Astrocyte (in vitro differentiated cells and primary cell): ENCODE measurements at regions not wholly inside any gene's neighbourhood (a gene's known extent, or its start where the extent isn't known, plus 50 kb on each side); places are given as distances from the start of the nearest gene placed in this dataset.

Experiments
- DNase-seq: peaks from one replicate; pipeline ENCODE4 v3.0.0-alpha.2; 2010; ENCODE audit warnings: low read depth
- FAIRE-seq: peaks from 2 replicates; lab custom pipeline; 2011; peaks lifted over from hg19 to GRCh38; lab: Jason Lieb, UNC
- H2AFZ ChIP-seq: 2 replicates; pipeline ENCODE4 v1.6.0; 2012; ENCODE audit warnings: low read depth, low read length, inconsistent platforms
- H3K27ac ChIP-seq: 2 replicates; pipeline ENCODE4 v1.5.1; 2011; ENCODE audit warnings: low read depth, low read length, inconsistent platforms
- H3K27me3 ChIP-seq: 2 replicates; pipeline ENCODE4 v1.6.0; 2011; ENCODE audit warnings: low read length, inconsistent platforms; ENCODE audit not compliant: insufficient read depth
- H3K36me3 ChIP-seq: 2 replicates; pipeline ENCODE4 v1.5.1; 2011; ENCODE audit warnings: low read length, inconsistent platforms; ENCODE audit not compliant: insufficient read depth
- H3K4me1 ChIP-seq: 2 replicates; pipeline ENCODE4 v1.5.1; 2011; ENCODE audit warnings: low read length, inconsistent platforms; ENCODE audit not compliant: insufficient read depth
- H3K4me2 ChIP-seq: 2 replicates; pipeline ENCODE4 v1.6.0; 2012; ENCODE audit warnings: low read length, inconsistent platforms
- H3K4me3 ChIP-seq: 2 replicates; pipeline ENCODE4 v1.5.1; 2011; ENCODE audit warnings: low read depth, mild to moderate bottlenecking, low read length, inconsistent platforms; ENCODE audit not compliant: insufficient read depth
- H3K79me2 ChIP-seq: 2 replicates; pipeline ENCODE4 v1.6.0; 2012; ENCODE audit warnings: mild to moderate bottlenecking, low read length, inconsistent platforms; ENCODE audit not compliant: insufficient read depth
- H3K9ac ChIP-seq: 2 replicates; pipeline ENCODE4 v1.6.0; 2012; ENCODE audit warnings: mild to moderate bottlenecking, low read length, inconsistent platforms
- H3K9me3 ChIP-seq: 2 replicates; pipeline ENCODE4 v1.5.1; 2012; ENCODE audit warnings: low read depth, mild to moderate bottlenecking, low read length, inconsistent platforms; ENCODE audit not compliant: insufficient read depth
- H4K20me1 ChIP-seq: 2 replicates; pipeline ENCODE4 v1.6.0; 2012; ENCODE audit warnings: low read length, inconsistent platforms; ENCODE audit not compliant: insufficient read depth
- H3K27ac Mint-ChIP-seq: one replicate; pipeline ENCODE4 v1.8.0; 2021; ENCODE audit warnings: mild to moderate bottlenecking, mixed read lengths; ENCODE audit not compliant: unreplicated experiment
- H3K27me3 Mint-ChIP-seq: one replicate; pipeline ENCODE4 v1.8.0; 2021; ENCODE audit warnings: low read depth, mixed read lengths; ENCODE audit not compliant: unreplicated experiment
- H3K36me3 Mint-ChIP-seq: one replicate; pipeline ENCODE4 v1.8.0; 2021; ENCODE audit warnings: low read depth, mixed read lengths; ENCODE audit not compliant: unreplicated experiment
- H3K4me1 Mint-ChIP-seq: one replicate; pipeline ENCODE4 v1.8.0; 2021; ENCODE audit warnings: low read depth, mixed read lengths; ENCODE audit not compliant: unreplicated experiment
- H3K4me3 Mint-ChIP-seq: one replicate; pipeline ENCODE4 v1.8.0; 2021; ENCODE audit warnings: mild to moderate bottlenecking, moderate library complexity, mixed read lengths; ENCODE audit not compliant: unreplicated experiment
- H3K9me3 Mint-ChIP-seq: one replicate; pipeline ENCODE4 v1.8.0; 2021; ENCODE audit warnings: mild to moderate bottlenecking, mixed read lengths; ENCODE audit not compliant: unreplicated experiment
- CTCF ChIP-seq: IDR thresholded peaks from 2 replicates; pipeline ENCODE4 v1.5.1; 2011; ENCODE audit warnings: low read depth, mild to moderate bottlenecking, inconsistent platforms, low read length, moderate library complexity; ENCODE audit not compliant: insufficient read depth
- EZH2 ChIP-seq: IDR thresholded peaks from 2 replicates; pipeline ENCODE4 v1.6.1; 2012; ENCODE audit warnings: mild to moderate bottlenecking, low read length, inconsistent platforms; ENCODE audit not compliant: insufficient read depth

- no peak for DNase-seq
These were observed 82.6 kb downstream of the FAM217A start for GRCh38 chr6:3996349-3996748.

GRCh38 chr6:3997177-3997770 is 81.7 kb downstream of the FAM217A start:
- Mint-ChIP-seq H3K36me3 (no peaks in the 10 kb centered on the region), H3K4me3 (no peak overlapping the region), H3K27me3 (no peaks in the 10 kb centered on the region), H3K27ac (peak overlapping the region; percentile 64), H3K9me3 (no peaks in the 10 kb centered on the region), H3K4me1 (peaks cover 14% of the 10 kb centered on the region)
- H3K9ac ChIP-seq = no peak overlapping the region
- peaks cover 3% of the 10 kb centered on the region for H3K79me2 ChIP-seq
- FAIRE-seq = no peak
- no peak overlapping the region for H2AFZ ChIP-seq
- TF ChIP-seq EZH2 = no peak
- no peak for TF ChIP-seq CTCF
- H3K36me3 ChIP-seq = no peaks in the 10 kb centered on the region
- H3K27ac ChIP-seq = no peak overlapping the region
- H3K4me3 ChIP-seq = no peak overlapping the region
- no peaks in the 10 kb centered on the region for H3K4me1 ChIP-seq
- no peaks in the 10 kb centered on the region for H3K9me3 ChIP-seq
- no peaks in the 10 kb centered on the region for H3K27me3 ChIP-seq
- peak; percentile 56 for DNase-seq
- H4K20me1 ChIP-seq = peaks cover 20% of the 10 kb centered on the region
- H3K4me2 ChIP-seq = peak overlapping the region; percentile 66

More at GRCh38 chr6:3996349-3996748, 82.6 kb downstream of the FAM217A start:
- Histone ChIP-seq H3K27ac (no peak overlapping the region), H3K9me3 (no peaks in the 10 kb centered on the region), H3K79me2 (peaks cover 3% of the 10 kb centered on the region), H3K36me3 (no peaks in the 10 kb centered on the region), H3K9ac (no peak overlapping the region), H2AFZ (no peak overlapping the region), H3K4me3 (no peak overlapping the region), H3K27me3 (no peaks in the 10 kb centered on the region), H3K4me1 (no peaks in the 10 kb centered on the region), H4K20me1 (peaks cover 20% of the 10 kb centered on the region), H3K4me2 (no peak overlapping the region)
- Mint-ChIP-seq H3K4me3 (no peak overlapping the region), H3K9me3 (no peaks in the 10 kb centered on the region), H3K4me1 (peaks cover 14% of the 10 kb centered on the region), H3K36me3 (no peaks in the 10 kb centered on the region), H3K27ac (no peak overlapping the region), H3K27me3 (no peaks in the 10 kb centered on the region)
- TF ChIP-seq EZH2 (no peak), CTCF (no peak)
- no peak for FAIRE-seq
